ENCODE measurements at regions not wholly inside any gene's neighbourhood (a gene's known extent, or its start where the extent isn't known, plus 50 kb on each side); places are given as distances from the start of the nearest gene placed in this dataset.
"Not testable (repeated sequence)": the region's sequence is repeated elsewhere in the genome, so short reads cannot be mapped to it uniquely, and the experiment has no call there.

DNA sequence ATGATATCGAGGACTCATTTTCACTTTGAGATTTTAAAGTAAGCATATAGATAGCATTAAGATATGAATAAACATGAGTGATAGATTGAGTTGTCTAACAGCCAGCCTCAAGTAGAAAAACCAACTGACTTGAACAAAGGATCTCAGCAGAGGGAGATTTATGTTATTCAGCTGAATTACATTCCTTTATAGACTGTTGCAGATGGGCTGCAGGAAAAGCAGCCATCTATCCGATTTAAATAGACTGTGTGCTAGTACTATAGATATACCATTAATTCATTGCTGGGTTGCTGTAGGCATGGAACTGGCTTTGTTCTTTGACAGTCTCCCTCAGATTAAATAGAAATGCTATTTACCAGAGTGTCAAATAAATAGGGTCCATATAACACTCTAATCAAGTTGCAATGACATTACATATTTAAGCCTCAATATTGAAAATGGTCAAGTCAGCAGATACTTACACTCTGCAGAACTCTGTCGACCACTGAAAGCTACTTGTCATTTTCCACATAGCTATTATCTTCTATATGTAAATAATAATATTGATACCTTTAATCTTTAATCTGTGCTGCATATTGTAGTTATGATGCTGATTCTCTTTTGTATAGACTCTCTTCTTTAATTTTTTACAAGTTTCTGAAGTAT is 750.8 kb downstream of the CENPC start:
- no peak overlapping the region for H3K4me3 ChIP-seq (ENCODE audit: low read depth in 1 of 2, low read length in 1 of 2)
- H3K9me3 ChIP-seq: no peaks in the 10 kb centered on the region
- H3K27me3 ChIP-seq: no peaks in the 10 kb centered on the region
- H3K27ac ChIP-seq: no peak overlapping the region
- TF ChIP-seq, protein P1, sequence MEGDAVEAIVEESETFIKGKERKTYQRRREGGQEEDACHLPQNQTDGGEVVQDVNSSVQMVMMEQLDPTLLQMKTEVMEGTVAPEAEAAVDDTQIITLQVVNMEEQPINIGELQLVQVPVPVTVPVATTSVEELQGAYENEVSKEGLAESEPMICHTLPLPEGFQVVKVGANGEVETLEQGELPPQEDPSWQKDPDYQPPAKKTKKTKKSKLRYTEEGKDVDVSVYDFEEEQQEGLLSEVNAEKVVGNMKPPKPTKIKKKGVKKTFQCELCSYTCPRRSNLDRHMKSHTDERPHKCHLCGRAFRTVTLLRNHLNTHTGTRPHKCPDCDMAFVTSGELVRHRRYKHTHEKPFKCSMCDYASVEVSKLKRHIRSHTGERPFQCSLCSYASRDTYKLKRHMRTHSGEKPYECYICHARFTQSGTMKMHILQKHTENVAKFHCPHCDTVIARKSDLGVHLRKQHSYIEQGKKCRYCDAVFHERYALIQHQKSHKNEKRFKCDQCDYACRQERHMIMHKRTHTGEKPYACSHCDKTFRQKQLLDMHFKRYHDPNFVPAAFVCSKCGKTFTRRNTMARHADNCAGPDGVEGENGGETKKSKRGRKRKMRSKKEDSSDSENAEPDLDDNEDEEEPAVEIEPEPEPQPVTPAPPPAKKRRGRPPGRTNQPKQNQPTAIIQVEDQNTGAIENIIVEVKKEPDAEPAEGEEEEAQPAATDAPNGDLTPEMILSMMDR (IDR thresholded peaks at IDR 0.05): no peak
- H3K4me1 ChIP-seq (ENCODE audit: control insufficient read depth in 1 of 2, insufficient read depth in 1 of 2, low read depth in 1 of 2, low read length in 1 of 2): no peaks in the 10 kb centered on the region
- H3K36me3 ChIP-seq: no peaks in the 10 kb centered on the region

DNA sequence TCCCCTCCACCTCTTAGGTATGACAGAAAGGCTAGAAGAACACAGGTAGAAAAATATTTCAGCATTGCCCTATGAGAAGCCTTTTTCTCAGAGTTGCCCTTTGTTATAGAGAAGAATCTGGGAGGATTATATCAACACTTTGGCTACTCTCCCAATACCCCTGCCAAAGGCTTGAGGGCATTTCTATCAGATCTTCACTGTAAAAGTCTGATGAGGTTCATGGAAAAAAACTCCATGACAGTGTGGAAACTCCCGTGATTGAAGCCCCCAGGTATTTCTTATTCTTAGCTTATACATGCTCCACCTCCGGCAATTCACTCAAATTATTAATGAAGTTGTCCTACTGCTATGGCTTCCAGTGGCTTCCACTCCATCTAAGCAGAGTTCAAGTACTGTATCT is 753.6 kb downstream of the CENPC start:
- Histone ChIP-seq H3K9me3 (no peaks in the 10 kb centered on the region), H3K27ac (no peak overlapping the region), H3K36me3 (no peaks in the 10 kb centered on the region), H3K27me3 (no peaks in the 10 kb centered on the region), H3K4me1 (ENCODE audit: control insufficient read depth in 1 of 2, insufficient read depth in 1 of 2, low read depth in 1 of 2, low read length in 1 of 2) (no peaks in the 10 kb centered on the region), H3K4me3 (ENCODE audit: low read depth in 1 of 2, low read length in 1 of 2) (no peak overlapping the region)
- TF ChIP-seq, protein P1 (IDR thresholded peaks at IDR 0.05): no peak

DNA sequence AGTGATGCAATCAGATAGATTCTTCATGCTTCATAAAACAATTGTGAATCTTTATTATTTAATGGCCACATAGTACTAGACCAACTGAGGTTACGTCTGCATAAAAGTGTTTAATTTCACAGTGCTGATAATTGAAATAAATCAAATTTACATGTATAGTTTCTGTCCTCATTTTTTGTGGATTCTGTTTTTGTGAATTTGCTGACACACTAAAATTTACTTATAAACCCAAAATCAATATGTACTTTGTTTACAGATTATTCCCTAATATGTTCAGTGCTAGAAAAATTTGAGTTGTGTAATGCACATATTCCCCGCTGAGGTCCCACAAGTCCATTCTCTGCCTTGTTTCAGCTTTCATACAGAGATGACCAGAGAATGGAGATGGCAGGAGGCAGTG is 759.8 kb downstream of the CENPC start:
- H3K27ac ChIP-seq: no peak overlapping the region
- H3K27me3 ChIP-seq: no peaks in the 10 kb centered on the region
- TF ChIP-seq, protein P1 (IDR thresholded peaks at IDR 0.05): no peak
- no peaks in the 10 kb centered on the region for H3K36me3 ChIP-seq
- H3K9me3 ChIP-seq: no peaks in the 10 kb centered on the region
- H3K4me3 ChIP-seq (ENCODE audit: low read depth in 1 of 2, low read length in 1 of 2): no peak overlapping the region
- H3K4me1 ChIP-seq (ENCODE audit: control insufficient read depth in 1 of 2, insufficient read depth in 1 of 2, low read depth in 1 of 2, low read length in 1 of 2): no peaks in the 10 kb centered on the region

DNA sequence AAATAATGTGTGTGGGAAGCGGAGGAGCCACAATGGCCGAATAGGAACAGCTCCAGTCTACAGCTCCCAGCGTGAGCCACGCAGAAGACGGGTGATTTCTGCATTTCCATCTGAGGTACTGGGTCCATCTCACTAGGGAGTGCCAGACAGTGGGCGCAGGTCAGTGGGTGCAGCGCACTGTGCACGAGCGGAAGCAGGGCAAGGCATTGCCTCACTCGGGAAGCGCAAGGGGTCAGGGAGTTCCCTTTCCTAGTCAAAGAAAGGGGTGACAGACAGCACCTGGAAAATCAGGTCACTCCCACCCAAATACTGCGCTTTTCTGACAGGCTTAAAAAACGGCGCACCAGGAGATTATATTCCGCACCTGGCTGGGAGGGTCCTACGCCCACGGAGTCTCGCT is 762.6 kb downstream of the CENPC start:
- not testable (repeated sequence) for H3K27me3 ChIP-seq; H3K27ac ChIP-seq; H3K4me1 ChIP-seq (ENCODE audit: control insufficient read depth in 1 of 2, insufficient read depth in 1 of 2, low read depth in 1 of 2, low read length in 1 of 2); H3K9me3 ChIP-seq; H3K4me3 ChIP-seq (ENCODE audit: low read depth in 1 of 2, low read length in 1 of 2); H3K36me3 ChIP-seq

DNA sequence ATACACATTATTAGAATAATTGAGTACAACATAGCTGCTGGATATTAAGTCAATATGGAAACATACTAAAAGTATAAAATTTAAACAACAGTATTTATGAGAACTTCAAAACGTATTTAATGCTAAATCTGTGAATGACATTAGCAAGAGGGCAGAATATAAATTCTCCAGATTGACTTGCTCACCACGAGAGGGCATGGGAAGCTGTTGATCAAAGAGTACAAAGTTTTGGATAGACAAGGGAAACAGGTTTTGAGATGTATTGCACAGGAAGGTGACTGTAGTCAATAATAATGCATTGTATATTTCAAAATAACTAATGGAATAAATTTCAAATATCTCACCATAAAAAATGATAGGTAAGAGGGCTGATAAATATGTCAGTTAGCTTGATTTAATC is 768.2 kb downstream of the CENPC start:
- no peaks in the 10 kb centered on the region for H3K9me3 ChIP-seq
- H3K36me3 ChIP-seq: no peaks in the 10 kb centered on the region
- H3K27me3 ChIP-seq: no peaks in the 10 kb centered on the region
- no peak overlapping the region for H3K27ac ChIP-seq
- TF ChIP-seq, protein P1 (IDR thresholded peaks at IDR 0.05): no peak
- H3K4me3 ChIP-seq (ENCODE audit: low read depth in 1 of 2, low read length in 1 of 2): no peak overlapping the region
- no peaks in the 10 kb centered on the region for H3K4me1 ChIP-seq (ENCODE audit: control insufficient read depth in 1 of 2, insufficient read depth in 1 of 2, low read depth in 1 of 2, low read length in 1 of 2)

DNA sequence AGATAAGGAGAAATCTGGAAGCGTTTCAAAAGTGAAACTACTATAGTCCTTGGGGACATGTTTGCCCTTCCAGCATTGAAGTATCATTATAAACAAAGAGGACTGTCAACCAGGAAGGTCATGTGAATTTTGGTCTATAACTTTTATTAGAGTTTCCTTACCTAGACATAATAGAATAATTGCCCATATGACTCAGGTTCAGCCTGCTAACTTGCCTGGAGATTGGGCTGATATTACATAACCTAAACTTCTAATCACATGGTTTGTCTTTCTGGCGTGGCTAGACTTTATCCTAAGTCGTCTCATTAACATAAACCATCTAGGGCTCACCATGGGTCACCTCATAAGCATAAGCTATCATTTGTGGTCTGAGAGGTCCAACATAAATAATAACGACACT is 775.9 kb downstream of the CENPC start:
- Histone ChIP-seq H3K4me3 (ENCODE audit: low read depth in 1 of 2, low read length in 1 of 2) (no peak overlapping the region), H3K9me3 (no peaks in the 10 kb centered on the region)

More for the DNA sequence above, 775.9 kb downstream of the CENPC start:
- no peak overlapping the region for H3K27ac ChIP-seq
- no peaks in the 10 kb centered on the region for H3K27me3 ChIP-seq
- TF ChIP-seq, protein P1 (IDR thresholded peaks at IDR 0.05): no peak
- H3K36me3 ChIP-seq: no peaks in the 10 kb centered on the region
- no peaks in the 10 kb centered on the region for H3K4me1 ChIP-seq (ENCODE audit: control insufficient read depth in 1 of 2, insufficient read depth in 1 of 2, low read depth in 1 of 2, low read length in 1 of 2)
